ENCODE measurements at regions not wholly inside any gene's neighbourhood (a gene's known extent, or its start where the extent isn't known, plus 50 kb on each side); places are given as distances from the start of the nearest gene placed in this dataset.
A peak's percentile ranks its signal among the peaks of the same experiment; 100 is the strongest.

GRCh38 chr4:153943738-153944415 is 155.0 kb upstream of the SFRP2 start:
- no peaks in the 10 kb centered on the region for H3K4me1 Mint-ChIP-seq
- H3K4me3 Mint-ChIP-seq, result no peak overlapping the region
- peaks cover 15% of the 10 kb centered on the region for H3K36me3 Mint-ChIP-seq (ENCODE audit: low read depth)
- TF ChIP-seq CTCF (IDR thresholded peaks at IDR 0.05; ENCODE audit: unreplicated experiment in 3 of 3), result no peak
- peaks cover 26% of the 10 kb centered on the region for H3K9me3 Mint-ChIP-seq
- H3K27ac Mint-ChIP-seq, result no peak overlapping the region
- no peaks in the 10 kb centered on the region for H3K27me3 Mint-ChIP-seq (ENCODE audit: low read depth)

GRCh38 chr4:153940916-153941315 is 152.0 kb upstream of the SFRP2 start:
- Mint-ChIP-seq H3K36me3 (ENCODE audit: low read depth) (peaks cover 10% of the 10 kb centered on the region), H3K27me3 (ENCODE audit: low read depth) (no peaks in the 10 kb centered on the region), H3K9me3 (peaks cover 16% of the 10 kb centered on the region), H3K4me3 (no peak overlapping the region), H3K4me1 (no peaks in the 10 kb centered on the region), H3K27ac (peak overlapping the region in 1 of 3 experiments; percentile 4)
- TF ChIP-seq CTCF (IDR thresholded peaks at IDR 0.05; ENCODE audit: unreplicated experiment in 3 of 3), result no peak

- no peaks in the 10 kb centered on the region for H3K27me3 Mint-ChIP-seq (ENCODE audit: low read depth)
- no peak for TF ChIP-seq CTCF (IDR thresholded peaks at IDR 0.05; ENCODE audit: unreplicated experiment in 3 of 3)
- H3K4me3 Mint-ChIP-seq, result no peak overlapping the region
- H3K9me3 Mint-ChIP-seq, result peaks cover 5% of the 10 kb centered on the region
- peaks cover 9% of the 10 kb centered on the region for H3K4me1 Mint-ChIP-seq
- peaks cover 3% of the 10 kb centered on the region for H3K36me3 Mint-ChIP-seq (ENCODE audit: low read depth)
- no peak overlapping the region for H3K27ac Mint-ChIP-seq
Observed at GRCh38 chr4:153939570-153939969, 150.7 kb upstream of the SFRP2 start.

- Mint-ChIP-seq H3K36me3 (ENCODE audit: low read depth) (peaks cover 3% of the 10 kb centered on the region), H3K4me3 (no peak overlapping the region), H3K4me1 (peaks cover 13% of the 10 kb centered on the region), H3K27me3 (ENCODE audit: low read depth) (no peaks in the 10 kb centered on the region), H3K9me3 (peaks cover 2% of the 10 kb centered on the region), H3K27ac (no peak overlapping the region)
- no peak for TF ChIP-seq CTCF (IDR thresholded peaks at IDR 0.05; ENCODE audit: unreplicated experiment in 3 of 3)
Observed at GRCh38 chr4:153938994-153939393, 150.1 kb upstream of the SFRP2 start.

- Mint-ChIP-seq H3K4me1 (peaks cover 22% of the 10 kb centered on the region), H3K9me3 (no peaks in the 10 kb centered on the region), H3K27me3 (ENCODE audit: low read depth) (peaks cover 5% of the 10 kb centered on the region), H3K27ac (no peak overlapping the region), H3K4me3 (no peak overlapping the region), H3K36me3 (ENCODE audit: low read depth) (no peaks in the 10 kb centered on the region)
- no peak for TF ChIP-seq CTCF (IDR thresholded peaks at IDR 0.05; ENCODE audit: unreplicated experiment in 3 of 3)
Observed at GRCh38 chr4:153937289-153937688, 148.4 kb upstream of the SFRP2 start.

GRCh38 chr4:153936121-153936520 is 147.2 kb upstream of the SFRP2 start:
- H3K4me3 Mint-ChIP-seq, result no peak overlapping the region
- no peaks in the 10 kb centered on the region for H3K9me3 Mint-ChIP-seq
- H3K27me3 Mint-ChIP-seq (ENCODE audit: low read depth), result peaks cover 5% of the 10 kb centered on the region
- H3K27ac Mint-ChIP-seq, result no peak overlapping the region
- peaks cover 22% of the 10 kb centered on the region for H3K4me1 Mint-ChIP-seq
- no peak for TF ChIP-seq CTCF (IDR thresholded peaks at IDR 0.05; ENCODE audit: unreplicated experiment in 3 of 3)
- no peaks in the 10 kb centered on the region for H3K36me3 Mint-ChIP-seq (ENCODE audit: low read depth)
